WTC11 (cell line): ENCODE measurements at regions not wholly inside any gene's neighbourhood (a gene's known extent, or its start where the extent isn't known, plus 50 kb on each side); places are given as distances from the start of the nearest gene placed in this dataset.

Source experiments
- ATAC-seq: fragments of 200-7000 bp; cut with Tn5 transposase; 2 replicates; pipeline ENCODE4 v1.10.0; 2021; ENCODE audit warnings: mild to moderate bottlenecking, moderate library complexity
- CTCF ChIA-PET: fragments of 300-600 bp; sonication (Branson Sonifier 250); formaldehyde crosslinking; loops from one replicate; lab custom pipeline; 2021; ENCODE audit warnings: antibody characterized with exemption; lab: Charles Lee
- POLR2A ChIA-PET: fragments of 350-600 bp; sonication (Branson Sonifier 250); formaldehyde crosslinking; loops from one replicate; lab custom pipeline; 2021; ENCODE audit warnings: antibody characterized with exemption; lab: Charles Lee
- DNase-seq: peaks from one replicate; pipeline ENCODE4 v3.0.0; 2021; ENCODE audit warnings: low spot score
- H3K27ac Mint-ChIP-seq: 2 replicates; pipeline ENCODE4 v1.8.0; 2021; ENCODE audit warnings: mixed read lengths
- H3K27me3 Mint-ChIP-seq: 2 replicates; pipeline ENCODE4 v1.8.0; 2021; ENCODE audit warnings: low read depth, mild to moderate bottlenecking, moderate library complexity, mixed read lengths
- H3K36me3 Mint-ChIP-seq: 2 replicates; pipeline ENCODE4 v1.8.0; 2021; ENCODE audit warnings: mixed read lengths
- H3K4me1 Mint-ChIP-seq: 2 replicates; pipeline ENCODE4 v1.8.0; 2022; ENCODE audit warnings: mixed read lengths
- H3K4me3 Mint-ChIP-seq: 2 replicates; pipeline ENCODE4 v1.8.0; 2021; ENCODE audit warnings: mild to moderate bottlenecking, moderate library complexity, mixed read lengths
- H3K9me3 Mint-ChIP-seq: 2 replicates; pipeline ENCODE4 v1.8.0; 2021; ENCODE audit warnings: mixed read lengths
- CREM ChIP-seq: sonication (generic); formaldehyde crosslinking; IDR thresholded peaks from 2 replicates; pipeline ENCODE4 v1.8.1; 2022; ENCODE audit warnings: mild to moderate bottlenecking, missing genetic modification reagents, moderate library complexity
- ESRRA ChIP-seq: sonication (generic); formaldehyde crosslinking; IDR thresholded peaks from 2 replicates; pipeline ENCODE4 v1.8.1; 2022; ENCODE audit warnings: mild to moderate bottlenecking, missing genetic modification reagents, borderline replicate concordance
- ETV6 ChIP-seq: sonication (generic); formaldehyde crosslinking; IDR thresholded peaks from 2 replicates; pipeline ENCODE4 v1.8.1; 2022; ENCODE audit warnings: mild to moderate bottlenecking, missing genetic modification reagents
- KAT7 ChIP-seq: sonication (generic); formaldehyde crosslinking; IDR thresholded peaks from 2 replicates; pipeline ENCODE4 v1.8.1; 2023; ENCODE audit warnings: missing genetic modification reagents, mild to moderate bottlenecking, borderline replicate concordance
- MXD4 ChIP-seq: fragments of 250-450 bp; sonication (Bioruptor Pico); IDR thresholded peaks from 2 replicates; pipeline ENCODE4 v1.8.0; 2021; ENCODE audit warnings: mild to moderate bottlenecking, moderate library complexity, borderline replicate concordance
- NR1H2 ChIP-seq: sonication (generic); formaldehyde crosslinking; IDR thresholded peaks from 2 replicates; pipeline ENCODE4 v1.9.0; 2021; ENCODE audit warnings: mild to moderate bottlenecking, moderate library complexity, missing genetic modification reagents
- TEAD1 ChIP-seq: sonication (generic); formaldehyde crosslinking; IDR thresholded peaks from 2 replicates; pipeline ENCODE4 v1.8.0; 2022; ENCODE audit warnings: mild to moderate bottlenecking, missing genetic modification reagents
- ZNF396 ChIP-seq: fragments of 250-450 bp; sonication (Bioruptor Pico); IDR thresholded peaks from 2 replicates; pipeline ENCODE4 v1.8.0; 2021; ENCODE audit warnings: mild to moderate bottlenecking, moderate library complexity, borderline replicate concordance
- TF ChIP-seq, protein P1 (sequence below): sonication (generic); formaldehyde crosslinking; IDR thresholded peaks from 2 replicates; pipeline ENCODE4 v1.8.0; 2023; ENCODE audit warnings: missing genetic modification reagents, mild to moderate bottlenecking, borderline replicate concordance
- TF ChIP-seq, protein P2 (sequence below): sonication (generic); formaldehyde crosslinking; IDR thresholded peaks from 2 replicates; pipeline ENCODE4 v1.8.1; 2023; ENCODE audit warnings: mild to moderate bottlenecking, missing genetic modification reagents, moderate library complexity
- TF ChIP-seq, protein P3 (sequence below): sonication (generic); formaldehyde crosslinking; IDR thresholded peaks from 2 replicates; pipeline ENCODE4 v1.8.1; 2023; ENCODE audit warnings: mild to moderate bottlenecking, missing genetic modification reagents, moderate library complexity
- TF ChIP-seq, protein P4 (sequence below): sonication (generic); formaldehyde crosslinking; IDR thresholded peaks from 2 replicates; pipeline ENCODE4 v1.8.1; 2022; ENCODE audit warnings: low read depth, mild to moderate bottlenecking, moderate library complexity, missing genetic modification reagents, borderline replicate concordance
- TF ChIP-seq, protein P5 (sequence below): fragments of 250-450 bp; sonication (Bioruptor Pico); conservative IDR thresholded peaks from 2 replicates; pipeline ENCODE4 v1.9.0; 2021; ENCODE audit warnings: mild to moderate bottlenecking
- TF ChIP-seq, protein P6 (sequence below): sonication (generic); formaldehyde crosslinking; IDR thresholded peaks from 2 replicates; pipeline ENCODE4 v1.8.1; 2022; ENCODE audit warnings: mild to moderate bottlenecking, moderate library complexity, missing genetic modification reagents

DNA sequence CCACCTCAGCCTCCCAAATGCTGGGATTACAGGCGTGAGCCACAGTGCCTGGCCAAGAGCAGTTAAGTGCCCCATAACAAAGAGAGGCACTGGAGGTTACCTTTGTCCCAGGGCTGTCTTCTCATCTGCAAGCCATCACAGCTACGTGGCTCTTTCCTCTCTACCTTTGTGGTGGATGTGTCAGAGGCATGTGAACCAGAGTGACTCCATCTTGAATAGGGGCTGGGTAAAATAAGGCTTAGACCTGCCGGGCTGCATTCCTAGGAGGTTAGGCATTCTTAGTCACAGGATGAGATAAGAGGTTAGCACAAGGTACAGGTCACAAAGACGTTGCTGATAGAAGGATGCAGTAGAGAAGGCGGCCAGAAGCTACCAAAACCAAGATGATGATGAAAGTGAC, 59.4 kb upstream of the POU2F1 start (continued):
- TF ChIP-seq MXD4 (peak; percentile 87; the same call in 1 of the 2 replicates), KAT7 (CRISPR knock-in tag) (no peak), ESRRA (no peak), NR1H2 (CRISPR knock-in tag) (no peak)
- TF ChIP-seq, protein P1, sequence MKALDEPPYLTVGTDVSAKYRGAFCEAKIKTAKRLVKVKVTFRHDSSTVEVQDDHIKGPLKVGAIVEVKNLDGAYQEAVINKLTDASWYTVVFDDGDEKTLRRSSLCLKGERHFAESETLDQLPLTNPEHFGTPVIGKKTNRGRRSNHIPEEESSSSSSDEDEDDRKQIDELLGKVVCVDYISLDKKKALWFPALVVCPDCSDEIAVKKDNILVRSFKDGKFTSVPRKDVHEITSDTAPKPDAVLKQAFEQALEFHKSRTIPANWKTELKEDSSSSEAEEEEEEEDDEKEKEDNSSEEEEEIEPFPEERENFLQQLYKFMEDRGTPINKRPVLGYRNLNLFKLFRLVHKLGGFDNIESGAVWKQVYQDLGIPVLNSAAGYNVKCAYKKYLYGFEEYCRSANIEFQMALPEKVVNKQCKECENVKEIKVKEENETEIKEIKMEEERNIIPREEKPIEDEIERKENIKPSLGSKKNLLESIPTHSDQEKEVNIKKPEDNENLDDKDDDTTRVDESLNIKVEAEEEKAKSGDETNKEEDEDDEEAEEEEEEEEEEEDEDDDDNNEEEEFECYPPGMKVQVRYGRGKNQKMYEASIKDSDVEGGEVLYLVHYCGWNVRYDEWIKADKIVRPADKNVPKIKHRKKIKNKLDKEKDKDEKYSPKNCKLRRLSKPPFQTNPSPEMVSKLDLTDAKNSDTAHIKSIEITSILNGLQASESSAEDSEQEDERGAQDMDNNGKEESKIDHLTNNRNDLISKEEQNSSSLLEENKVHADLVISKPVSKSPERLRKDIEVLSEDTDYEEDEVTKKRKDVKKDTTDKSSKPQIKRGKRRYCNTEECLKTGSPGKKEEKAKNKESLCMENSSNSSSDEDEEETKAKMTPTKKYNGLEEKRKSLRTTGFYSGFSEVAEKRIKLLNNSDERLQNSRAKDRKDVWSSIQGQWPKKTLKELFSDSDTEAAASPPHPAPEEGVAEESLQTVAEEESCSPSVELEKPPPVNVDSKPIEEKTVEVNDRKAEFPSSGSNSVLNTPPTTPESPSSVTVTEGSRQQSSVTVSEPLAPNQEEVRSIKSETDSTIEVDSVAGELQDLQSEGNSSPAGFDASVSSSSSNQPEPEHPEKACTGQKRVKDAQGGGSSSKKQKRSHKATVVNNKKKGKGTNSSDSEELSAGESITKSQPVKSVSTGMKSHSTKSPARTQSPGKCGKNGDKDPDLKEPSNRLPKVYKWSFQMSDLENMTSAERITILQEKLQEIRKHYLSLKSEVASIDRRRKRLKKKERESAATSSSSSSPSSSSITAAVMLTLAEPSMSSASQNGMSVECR: no peak
- TF ChIP-seq, protein P2, sequence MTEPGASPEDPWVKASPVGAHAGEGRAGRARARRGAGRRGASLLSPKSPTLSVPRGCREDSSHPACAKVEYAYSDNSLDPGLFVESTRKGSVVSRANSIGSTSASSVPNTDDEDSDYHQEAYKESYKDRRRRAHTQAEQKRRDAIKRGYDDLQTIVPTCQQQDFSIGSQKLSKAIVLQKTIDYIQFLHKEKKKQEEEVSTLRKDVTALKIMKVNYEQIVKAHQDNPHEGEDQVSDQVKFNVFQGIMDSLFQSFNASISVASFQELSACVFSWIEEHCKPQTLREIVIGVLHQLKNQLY (CRISPR knock-in tag): no peak
- TF ChIP-seq, protein P3, sequence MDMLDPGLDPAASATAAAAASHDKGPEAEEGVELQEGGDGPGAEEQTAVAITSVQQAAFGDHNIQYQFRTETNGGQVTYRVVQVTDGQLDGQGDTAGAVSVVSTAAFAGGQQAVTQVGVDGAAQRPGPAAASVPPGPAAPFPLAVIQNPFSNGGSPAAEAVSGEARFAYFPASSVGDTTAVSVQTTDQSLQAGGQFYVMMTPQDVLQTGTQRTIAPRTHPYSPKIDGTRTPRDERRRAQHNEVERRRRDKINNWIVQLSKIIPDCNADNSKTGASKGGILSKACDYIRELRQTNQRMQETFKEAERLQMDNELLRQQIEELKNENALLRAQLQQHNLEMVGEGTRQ (CRISPR knock-in tag): no peak

DNA sequence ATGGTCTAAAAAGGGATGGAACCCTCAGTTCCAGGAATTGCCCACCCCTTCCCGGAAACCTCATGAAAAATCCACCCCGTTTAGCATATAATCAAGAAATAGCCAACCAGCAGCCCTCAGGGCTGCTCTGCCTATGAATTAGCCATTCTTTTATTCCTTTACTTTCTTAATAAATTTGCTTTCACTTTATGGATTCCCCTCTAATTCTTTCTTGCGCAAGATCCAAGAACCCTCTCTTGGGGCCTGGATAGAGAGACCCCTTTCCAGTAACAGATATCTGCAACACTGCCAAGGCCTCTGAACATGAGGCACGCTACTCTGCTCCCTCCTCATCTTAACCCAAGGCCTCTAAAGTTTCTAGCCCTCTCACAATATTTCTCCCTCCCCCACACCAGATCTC, 58.9 kb upstream of the POU2F1 start:
- POLR2A ChIA-PET: interaction anchor here (2.1 kb wide), 1 partner anchor 58 kb away, joined by 8 read pairs; the partner anchor contains the start of gene POU2F1
- peaks cover 76% of the 10 kb centered on the region for H3K4me1 Mint-ChIP-seq

DNA sequence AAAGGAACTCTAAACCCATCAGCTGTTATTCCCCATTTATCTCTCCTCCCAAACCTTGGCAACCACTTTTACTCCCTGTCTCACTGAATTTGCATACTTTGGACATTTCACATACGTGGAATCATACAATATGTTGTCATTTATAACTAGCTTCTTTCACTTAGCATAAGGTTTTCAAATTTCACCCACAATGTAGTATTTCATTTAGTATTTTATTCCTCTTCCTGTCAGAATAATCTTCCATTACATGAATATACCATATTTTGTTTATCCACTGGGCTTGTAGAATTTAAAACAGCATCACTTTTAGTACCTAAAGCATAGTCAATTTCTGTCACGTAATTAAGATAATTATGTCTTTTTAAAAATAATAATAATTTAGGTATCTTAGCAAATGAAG, 55.5 kb upstream of the POU2F1 start:
- peaks cover 17% of the 10 kb centered on the region for H3K9me3 Mint-ChIP-seq
- peaks cover 61% of the 10 kb centered on the region for H3K4me1 Mint-ChIP-seq
- ChIA-PET POLR2A (interaction anchor here (1.0 to 1.7 kb wide), 2 partner anchors 13 to 55 kb away, joined by 3 to 22 read pairs; partner anchors contain the start of gene POU2F1), CTCF (interaction anchor here (2.8 kb wide), 1 partner anchor 55 kb away, joined by 21 read pairs; the partner anchor contains the start of gene POU2F1)
- no peak overlapping the region for H3K4me3 Mint-ChIP-seq
- no peak for DNase-seq
- no peaks in the 10 kb centered on the region for H3K27me3 Mint-ChIP-seq
- TF ChIP-seq, protein P4, sequence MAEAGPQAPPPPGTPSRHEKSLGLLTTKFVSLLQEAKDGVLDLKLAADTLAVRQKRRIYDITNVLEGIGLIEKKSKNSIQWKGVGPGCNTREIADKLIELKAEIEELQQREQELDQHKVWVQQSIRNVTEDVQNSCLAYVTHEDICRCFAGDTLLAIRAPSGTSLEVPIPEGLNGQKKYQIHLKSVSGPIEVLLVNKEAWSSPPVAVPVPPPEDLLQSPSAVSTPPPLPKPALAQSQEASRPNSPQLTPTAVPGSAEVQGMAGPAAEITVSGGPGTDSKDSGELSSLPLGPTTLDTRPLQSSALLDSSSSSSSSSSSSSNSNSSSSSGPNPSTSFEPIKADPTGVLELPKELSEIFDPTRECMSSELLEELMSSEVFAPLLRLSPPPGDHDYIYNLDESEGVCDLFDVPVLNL (CRISPR knock-in tag): no peak
- no peak for TF ChIP-seq TEAD1 (CRISPR knock-in tag)
- H3K27ac Mint-ChIP-seq: peak overlapping the region; percentile 12
- H3K36me3 Mint-ChIP-seq: peaks cover 9% of the 10 kb centered on the region
- ATAC-seq: no peak

More for the DNA sequence above, 58.9 kb upstream of the POU2F1 start:
- CTCF ChIA-PET: interaction anchor here (2.2 kb wide), 1 partner anchor 58 kb away, joined by 17 read pairs; the partner anchor contains the start of gene POU2F1
- H3K27me3 Mint-ChIP-seq: no peaks in the 10 kb centered on the region; the same call in 1 of the 2 replicates
- no peak for DNase-seq
- peaks cover 12% of the 10 kb centered on the region for H3K9me3 Mint-ChIP-seq
- H3K4me3 Mint-ChIP-seq: no peak overlapping the region
- peaks cover 12% of the 10 kb centered on the region for H3K36me3 Mint-ChIP-seq
- H3K27ac Mint-ChIP-seq: no peak overlapping the region
- TF ChIP-seq CREM: no peak
- TF ChIP-seq, protein P5, sequence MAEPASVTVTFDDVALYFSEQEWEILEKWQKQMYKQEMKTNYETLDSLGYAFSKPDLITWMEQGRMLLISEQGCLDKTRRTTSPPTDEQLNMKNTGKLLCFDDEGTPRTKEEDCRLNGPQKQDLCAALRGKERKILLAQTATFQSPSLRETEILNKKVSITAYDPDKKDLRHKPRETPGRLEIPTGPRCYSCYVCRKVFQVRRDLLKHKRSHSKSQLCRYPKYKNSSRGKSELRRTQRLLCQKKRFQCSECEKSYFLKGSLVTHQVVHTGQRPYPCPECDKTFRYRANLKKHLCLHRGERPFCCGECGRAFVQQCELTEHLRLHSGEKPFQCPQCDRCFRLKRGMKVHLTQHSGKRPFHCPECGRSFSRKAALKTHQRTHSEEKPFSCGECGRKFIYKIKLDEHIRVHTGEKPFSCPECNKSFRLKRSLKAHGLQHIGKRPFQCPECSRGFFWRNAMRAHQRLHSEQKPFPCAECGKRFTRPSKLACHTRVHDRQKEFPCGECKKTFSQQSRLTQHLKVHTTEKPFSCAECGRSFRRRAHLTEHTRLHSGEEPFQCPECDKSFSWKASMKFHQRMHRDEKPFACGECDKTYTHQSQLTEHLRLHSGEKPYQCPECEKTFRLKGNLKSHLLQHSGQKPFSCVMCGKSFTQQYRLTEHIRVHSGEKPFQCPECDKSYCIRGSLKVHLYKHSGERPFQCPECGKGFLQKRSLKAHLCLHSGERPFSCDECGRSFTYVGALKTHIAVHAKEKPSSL (CRISPR knock-in tag): no peak
- no peak for TF ChIP-seq ZNF396
- no peak for TF ChIP-seq ETV6
- TF ChIP-seq, protein P6, sequence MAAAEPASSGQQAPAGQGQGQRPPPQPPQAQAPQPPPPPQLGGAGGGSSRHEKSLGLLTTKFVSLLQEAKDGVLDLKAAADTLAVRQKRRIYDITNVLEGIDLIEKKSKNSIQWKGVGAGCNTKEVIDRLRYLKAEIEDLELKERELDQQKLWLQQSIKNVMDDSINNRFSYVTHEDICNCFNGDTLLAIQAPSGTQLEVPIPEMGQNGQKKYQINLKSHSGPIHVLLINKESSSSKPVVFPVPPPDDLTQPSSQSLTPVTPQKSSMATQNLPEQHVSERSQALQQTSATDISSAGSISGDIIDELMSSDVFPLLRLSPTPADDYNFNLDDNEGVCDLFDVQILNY (CRISPR knock-in tag): no peak
- no peak for ATAC-seq
